ELR (cell line): ENCODE measurements at regions not wholly inside any gene's neighbourhood (a gene's known extent, or its start where the extent isn't known, plus 50 kb on each side); places are given as distances from the start of the nearest gene placed in this dataset.

Source experiments
- DNase-seq: peaks from one replicate; pipeline ENCODE4 v3.0.0-alpha.2; 2015; ENCODE audit warnings: low read depth

DNA sequence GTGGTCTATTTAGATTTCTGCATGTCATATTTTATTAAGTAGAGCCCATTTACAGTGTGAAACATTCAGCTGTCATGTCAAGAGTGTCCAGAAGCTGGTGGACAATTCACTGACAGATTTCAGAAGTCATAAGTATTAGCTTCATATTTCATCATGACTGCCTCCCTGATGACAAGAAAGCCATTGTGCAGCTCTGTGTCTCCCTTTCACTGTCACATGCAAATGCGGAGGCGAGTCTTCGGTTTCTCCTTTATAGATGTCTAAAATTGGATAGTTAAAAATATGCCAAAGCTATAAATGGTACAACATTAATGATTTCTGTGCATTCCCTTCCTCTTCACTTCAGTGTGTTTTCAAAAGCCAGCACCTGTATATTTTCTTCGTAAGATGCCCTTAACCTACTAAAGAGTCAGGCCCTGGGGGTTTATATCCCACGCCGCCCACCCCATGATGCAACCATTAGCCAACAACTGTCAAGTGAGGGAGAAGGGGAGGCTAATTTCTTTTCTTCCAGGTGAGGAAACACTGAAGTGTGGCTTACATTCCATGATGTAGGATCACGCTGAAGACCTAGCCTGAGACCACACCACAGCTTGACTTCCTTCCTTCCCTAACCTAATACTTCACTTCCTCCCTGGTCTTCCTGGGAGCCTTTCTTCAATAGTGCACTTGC lies 99.6 kb upstream of the DDX18 start:
- DNase-seq = no peak

DNA sequence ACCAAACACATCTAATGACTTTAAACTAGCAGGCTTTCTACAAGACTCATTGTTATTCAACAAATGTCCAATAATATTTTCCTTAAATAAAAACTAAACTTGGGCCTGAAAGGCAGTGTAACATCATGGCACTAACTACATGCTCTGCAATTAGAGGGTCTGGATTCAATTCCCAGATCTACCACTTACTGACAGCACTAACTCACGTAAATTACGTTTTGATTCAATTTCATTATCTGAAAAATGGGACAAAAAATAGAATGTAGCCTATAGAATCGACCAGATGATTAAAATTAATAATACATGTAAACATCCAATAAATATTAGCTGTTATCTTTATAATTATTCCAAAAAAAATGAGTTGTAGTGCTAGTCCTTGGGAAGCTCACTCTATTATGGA lies 98.0 kb upstream of the DDX18 start:
- no peak for DNase-seq

DNA sequence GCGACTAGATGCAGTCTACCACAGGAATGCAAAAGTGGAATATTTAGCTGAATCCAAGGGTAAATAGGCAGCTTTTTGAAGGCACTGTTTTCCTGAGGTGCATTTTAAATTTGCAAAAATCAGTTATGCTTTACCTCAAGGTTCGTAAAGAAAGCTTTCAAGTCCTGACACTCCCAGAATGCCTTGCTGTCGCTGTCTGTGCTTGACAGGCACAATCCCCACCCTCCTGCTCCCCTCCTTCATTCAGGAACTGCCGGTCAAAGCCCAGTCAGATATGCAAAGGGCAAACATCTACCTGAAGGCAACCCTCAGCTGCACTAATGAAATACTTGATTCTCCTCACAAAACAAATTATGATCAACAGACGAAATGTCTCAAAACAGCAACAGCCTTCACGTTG lies 97.4 kb upstream of the DDX18 start:
- no peak for DNase-seq

DNA sequence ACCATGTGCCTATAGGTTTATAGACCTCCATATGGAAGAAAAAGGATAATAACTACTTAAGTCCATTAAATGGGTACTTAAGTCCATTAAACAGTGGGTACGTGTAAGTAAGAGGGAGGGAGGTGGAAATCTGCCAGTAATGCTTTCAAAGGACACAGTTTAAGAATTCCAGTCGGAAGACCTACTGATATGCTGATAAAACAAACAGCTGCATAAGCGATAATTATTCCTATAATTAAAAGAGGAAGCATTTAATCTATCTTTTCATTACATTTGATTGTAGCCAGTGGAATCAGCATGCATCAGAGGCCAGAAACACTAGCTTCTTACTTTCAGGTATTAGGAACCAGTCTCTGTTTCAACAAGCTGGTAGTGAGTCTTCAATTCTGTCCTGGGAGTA lies 96.4 kb upstream of the DDX18 start:
- no peak for DNase-seq

DNA sequence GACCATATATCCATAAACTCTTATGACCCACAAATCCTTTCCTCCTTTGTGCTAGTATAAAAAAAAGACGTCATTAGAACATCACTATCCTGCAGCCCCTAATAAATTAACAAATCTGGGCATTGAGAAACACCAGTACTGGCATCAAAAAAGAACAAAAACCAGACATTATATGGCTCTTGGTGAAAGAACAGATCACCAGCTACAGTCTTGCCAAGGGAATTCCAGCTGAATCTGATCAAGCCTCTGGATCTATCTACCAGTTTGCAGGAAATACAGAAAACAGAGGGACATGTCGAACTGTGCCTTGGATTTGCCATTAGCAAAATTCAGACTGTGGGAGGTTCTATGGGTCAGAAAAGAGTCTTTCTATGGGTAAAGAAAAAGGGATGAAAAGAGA lies 93.7 kb upstream of the DDX18 start:
- DNase-seq = no peak

DNA sequence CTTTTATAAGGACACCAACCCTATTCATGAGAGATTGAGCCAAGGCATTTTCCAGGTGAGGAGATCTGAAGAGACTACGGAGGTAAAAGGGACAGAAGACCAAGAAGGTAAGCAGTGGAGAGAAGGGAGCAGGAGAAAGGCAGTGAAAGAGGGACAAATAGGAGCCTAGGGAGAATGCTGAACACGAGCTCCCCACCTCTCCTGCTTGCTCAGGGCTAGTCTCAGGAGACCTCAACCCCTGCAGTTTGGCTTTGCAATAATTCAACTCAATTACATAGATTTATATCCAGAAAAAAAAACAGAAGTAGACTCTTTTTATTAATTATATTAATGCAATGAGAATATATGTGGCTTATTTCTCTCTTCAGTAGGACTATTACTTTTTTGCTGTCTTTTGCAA lies 91.0 kb upstream of the DDX18 start:
- no peak for DNase-seq

DNA sequence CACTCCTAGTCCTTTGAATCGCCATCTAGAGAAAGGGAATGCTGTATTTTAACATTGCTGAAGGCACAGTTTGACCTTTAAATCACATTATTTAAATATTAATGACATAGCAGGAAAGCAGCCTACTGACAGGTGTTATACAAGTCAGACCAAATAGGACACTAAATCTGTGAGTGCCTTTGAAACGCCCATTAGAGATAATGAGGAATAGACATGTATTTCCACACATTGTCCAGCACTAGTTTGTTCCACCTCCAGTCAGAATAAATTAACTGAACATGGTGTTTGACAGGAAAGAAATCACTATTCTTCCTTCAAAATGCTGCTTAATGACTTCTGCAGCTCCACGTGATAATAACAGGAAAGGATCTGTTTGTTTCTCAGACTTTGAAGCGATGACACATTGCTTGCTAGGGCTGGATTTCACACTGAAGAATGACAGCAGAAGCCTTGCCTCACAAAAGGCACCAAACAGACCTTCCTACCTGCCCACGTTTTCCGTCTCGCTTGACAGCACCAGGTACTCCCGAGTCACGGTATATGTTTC lies 90.5 kb upstream of the DDX18 start:
- no peak for DNase-seq

DNA sequence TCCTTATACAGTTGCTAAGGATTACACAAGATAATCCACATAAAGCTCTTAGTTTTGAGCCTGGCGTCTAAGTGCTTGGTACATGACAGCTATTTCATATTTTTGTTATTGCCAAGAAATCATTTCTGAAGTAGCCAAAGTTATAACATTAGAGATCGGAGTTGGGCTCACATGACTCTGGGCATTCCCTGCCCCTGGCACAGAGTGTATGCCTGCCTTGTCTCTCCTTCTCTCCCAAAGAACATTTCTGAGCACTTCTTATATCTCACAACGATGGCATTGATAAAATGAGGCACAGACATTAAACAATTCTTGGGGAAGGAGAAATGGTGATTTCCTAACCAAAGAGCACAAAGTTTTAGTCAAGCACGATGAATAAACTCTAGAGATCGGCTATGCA lies 87.7 kb upstream of the DDX18 start:
- DNase-seq = no peak

DNA sequence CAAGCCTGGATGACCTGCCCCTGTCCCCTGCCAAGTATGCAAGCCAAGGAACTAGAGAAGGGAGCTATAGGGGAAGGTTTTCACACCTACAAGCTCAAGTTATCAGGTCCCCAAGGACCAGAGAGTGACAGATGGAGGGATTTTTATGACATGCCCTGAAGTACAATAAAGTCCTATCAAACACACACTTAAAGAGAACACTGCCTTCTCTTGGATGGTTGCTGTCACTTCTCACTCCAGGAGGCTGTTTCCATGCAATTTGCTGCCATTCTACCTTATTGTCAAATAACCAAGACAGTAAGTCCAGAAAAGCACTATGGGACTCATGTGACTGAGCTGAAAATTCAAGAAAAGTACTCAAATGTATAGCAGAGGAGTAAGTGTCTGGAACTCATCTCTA lies 76.6 kb upstream of the DDX18 start:
- no peak for DNase-seq

DNA sequence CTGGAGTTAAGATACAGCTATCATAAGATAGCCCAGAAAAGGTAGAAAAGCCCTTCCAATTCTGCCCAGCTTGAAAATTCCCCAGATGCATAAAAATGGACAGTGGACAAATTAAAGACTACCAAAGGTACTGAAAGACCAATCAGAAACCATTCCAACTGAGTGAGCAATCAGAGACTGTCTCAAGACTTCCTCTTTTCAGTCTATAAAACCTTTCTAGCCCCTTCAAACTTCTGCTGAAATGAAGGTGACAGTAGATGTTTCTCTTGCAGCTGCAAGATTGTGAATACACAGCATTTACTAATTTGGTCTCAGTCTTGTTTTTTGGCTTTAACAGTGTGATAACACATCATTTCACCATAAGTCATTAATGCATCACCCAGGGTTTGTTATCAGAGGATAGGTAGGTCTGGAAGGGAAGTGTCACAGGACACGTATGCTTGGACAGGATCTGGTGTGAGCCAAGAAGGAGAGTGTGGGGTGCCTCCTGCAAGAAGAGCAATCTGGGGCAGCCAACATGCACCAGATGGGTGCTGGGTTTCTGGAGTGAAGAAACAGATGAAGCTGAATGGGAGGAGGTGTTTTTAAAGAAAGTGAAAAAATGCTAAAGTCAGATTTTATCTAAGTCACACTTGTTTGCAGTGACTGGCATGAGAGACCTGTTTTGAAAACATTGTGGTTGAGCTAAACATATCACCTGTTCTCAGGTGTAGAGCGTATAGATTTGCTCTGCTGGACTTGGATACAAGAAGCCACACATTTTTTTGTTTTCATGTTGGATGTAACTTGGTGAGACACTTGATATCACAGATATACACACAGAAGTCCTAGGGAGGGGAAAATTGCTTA lies 75.3 kb upstream of the DDX18 start:
- no peak for DNase-seq

DNA sequence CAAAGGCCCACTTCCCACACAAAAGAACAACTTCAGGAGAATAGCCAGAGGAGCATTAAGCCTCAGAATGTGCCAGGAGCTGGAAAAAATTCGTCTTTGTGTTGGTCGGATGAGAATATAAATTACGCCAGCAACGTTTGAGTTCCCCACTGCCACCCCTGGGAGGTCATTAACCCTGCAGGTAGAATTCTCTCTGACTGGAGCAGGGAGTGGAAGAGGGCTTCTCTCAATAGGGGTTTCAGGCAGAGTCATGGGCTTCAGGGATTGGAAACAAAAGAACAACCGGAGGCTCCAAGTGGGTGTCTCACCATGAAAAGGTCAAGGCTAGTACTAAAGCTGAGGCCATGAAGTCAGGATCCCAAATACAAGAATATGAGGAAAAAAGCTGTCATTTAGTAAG lies 69.0 kb upstream of the DDX18 start:
- no peak for DNase-seq

DNA sequence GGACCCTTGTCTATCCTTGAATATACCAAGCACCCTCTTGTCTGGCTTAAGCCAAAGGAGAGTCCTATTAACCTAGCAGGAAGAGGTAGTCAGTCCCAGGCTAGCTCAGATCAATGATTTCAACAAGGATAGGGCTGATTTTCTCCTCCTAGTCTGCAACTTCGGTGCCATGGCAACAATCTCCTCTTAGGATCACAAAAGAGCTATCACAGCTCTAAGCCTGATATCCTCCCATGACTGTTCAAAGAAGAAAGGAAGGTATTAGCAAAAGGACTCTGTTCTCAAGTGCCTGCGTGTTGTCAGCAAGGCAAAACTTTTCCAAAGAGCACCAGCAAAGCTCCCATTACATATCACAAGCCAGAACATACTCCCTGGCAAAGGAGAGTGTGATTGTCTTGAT lies 58.7 kb upstream of the DDX18 start:
- DNase-seq = no peak

DNA sequence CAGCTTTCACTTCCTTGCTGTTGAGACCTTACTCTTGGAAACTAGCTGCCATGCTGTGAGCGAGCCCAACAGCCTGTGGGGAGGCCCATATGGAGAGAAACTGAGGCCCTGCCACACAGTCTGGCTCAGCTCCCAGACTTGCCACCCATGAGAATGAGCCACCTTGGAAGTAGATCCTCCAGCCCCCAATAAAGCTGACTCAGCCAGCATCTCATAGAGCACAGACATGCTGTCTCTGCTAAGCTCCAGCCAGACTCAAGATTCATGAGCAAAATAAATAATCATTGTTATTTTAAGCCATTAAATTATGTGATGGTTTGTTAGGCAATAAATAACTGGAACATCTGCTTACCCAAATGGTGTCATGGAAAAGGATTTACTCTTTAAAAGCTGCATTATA lies 53.6 kb upstream of the DDX18 start:
- DNase-seq = no peak

DNA sequence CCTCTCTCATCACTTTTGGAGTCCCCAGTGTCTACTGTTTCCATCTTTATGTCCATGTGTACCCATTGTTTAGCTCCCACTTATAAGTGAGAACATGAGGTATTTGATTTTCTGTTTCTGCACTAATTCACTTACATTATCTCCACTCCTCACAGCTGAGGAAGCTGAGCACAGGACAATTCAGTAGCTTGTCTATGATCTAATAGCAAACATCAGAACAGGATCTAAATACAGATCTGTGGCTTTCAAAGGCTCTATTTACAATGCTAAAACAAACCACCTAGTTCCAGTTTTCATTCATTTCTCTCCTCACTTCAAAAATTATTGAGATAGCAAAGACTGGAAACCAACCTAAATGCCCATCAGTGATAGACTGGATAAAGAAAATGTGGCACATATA lies 52.0 kb upstream of the DDX18 start:
- no peak for DNase-seq

DNA sequence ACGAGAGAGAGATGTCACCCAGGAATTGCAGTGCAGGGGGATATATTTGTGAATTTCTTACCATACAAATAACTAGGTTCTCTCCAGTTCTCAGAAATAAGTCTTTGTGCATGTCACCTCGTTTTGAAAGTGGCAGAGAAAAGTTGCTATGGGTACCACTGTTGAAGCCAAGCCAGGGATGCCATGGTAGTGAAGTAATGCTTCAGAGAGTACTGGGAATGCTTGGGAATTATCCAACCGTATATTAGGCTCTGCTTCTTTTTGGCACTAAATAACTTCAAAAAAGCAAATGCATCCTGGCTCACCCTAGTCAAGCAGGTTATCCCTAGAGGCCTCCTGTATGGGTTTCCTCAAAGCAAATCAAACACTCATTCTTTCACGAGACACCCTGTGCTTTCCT lies 50.7 kb upstream of the DDX18 start:
- DNase-seq = no peak
